ENCODE measurements at regions not wholly inside any gene's neighbourhood (a gene's known extent, or its start where the extent isn't known, plus 50 kb on each side); places are given as distances from the start of the nearest gene placed in this dataset.

- H3K36me3 ChIP-seq (ENCODE audit: control insufficient read depth, insufficient read depth, low read length) = no peaks in the 10 kb centered on the region
- DNase-seq (ENCODE audit: low read depth in 2 of 2) = no peak
- H3K79me2 ChIP-seq (ENCODE audit: control insufficient read depth, insufficient read depth, low read length) = no peaks in the 10 kb centered on the region
- no peak overlapping the region for H2AFZ ChIP-seq (ENCODE audit: low read length)
- H3K4me2 ChIP-seq (ENCODE audit: extremely low read depth, insufficient read depth, low read length) = no peak overlapping the region
- H3K27ac ChIP-seq (ENCODE audit: insufficient read depth, low read length) = no peak overlapping the region
- H3K4me1 ChIP-seq (ENCODE audit: control insufficient read depth, extremely low read depth, insufficient read depth, low read length) = no peaks in the 10 kb centered on the region
- TF ChIP-seq CTCF (conservative IDR thresholded peaks at IDR 0.05 in 1 of 2, IDR thresholded peaks at IDR 0.05 in 1 of 2; ENCODE audit: low read depth in 1 of 2, low read length in 2 of 2) = no peak
- no peak for TF ChIP-seq EZH2 (IDR thresholded peaks at IDR 0.05; ENCODE audit: low read length, missing control alignments)
- H3K9me3 ChIP-seq (ENCODE audit: control insufficient read depth, insufficient read depth, low read depth, low read length) = no peaks in the 10 kb centered on the region
- no peaks in the 10 kb centered on the region for H3K27me3 ChIP-seq (ENCODE audit: control insufficient read depth, insufficient read depth, low read length)
- no peak overlapping the region for H3K4me3 ChIP-seq (replicated peaks in 1 of 4; ENCODE audit: control extremely low read depth in 1 of 4, insufficient read depth in 1 of 4, low read depth in 3 of 4, low read length in 4 of 4)
- H3K9ac ChIP-seq (ENCODE audit: insufficient read depth, low read length) = no peak overlapping the region
- H4K20me1 ChIP-seq (ENCODE audit: control insufficient read depth, extremely low read depth, insufficient read depth, low read length) = no peaks in the 10 kb centered on the region
Measured at GRCh38 chr18:53948991-53949390, 275.5 kb downstream of the MBD2 start.

GRCh38 chr18:53947092-53947640, 277.3 kb downstream of the MBD2 start:
- Histone ChIP-seq H4K20me1 (ENCODE audit: control insufficient read depth, extremely low read depth, insufficient read depth, low read length) (no peaks in the 10 kb centered on the region), H3K27ac (ENCODE audit: insufficient read depth, low read length) (no peak overlapping the region)
- TF ChIP-seq CTCF (conservative IDR thresholded peaks at IDR 0.05 in 1 of 2, IDR thresholded peaks at IDR 0.05 in 1 of 2; ENCODE audit: low read depth in 1 of 2, low read length in 2 of 2) = no peak
- TF ChIP-seq EZH2 (IDR thresholded peaks at IDR 0.05; ENCODE audit: low read length, missing control alignments) = no peak

GRCh38 chr18:53946594-53946993, 277.9 kb downstream of the MBD2 start:
- Histone ChIP-seq H3K9ac (ENCODE audit: insufficient read depth, low read length) (no peak overlapping the region), H3K9me3 (ENCODE audit: control insufficient read depth, insufficient read depth, low read depth, low read length) (no peaks in the 10 kb centered on the region), H3K79me2 (ENCODE audit: control insufficient read depth, insufficient read depth, low read length) (no peaks in the 10 kb centered on the region), H3K4me1 (ENCODE audit: control insufficient read depth, extremely low read depth, insufficient read depth, low read length) (no peaks in the 10 kb centered on the region), H3K4me2 (ENCODE audit: extremely low read depth, insufficient read depth, low read length) (no peak overlapping the region), H3K4me3 (replicated peaks in 1 of 4; ENCODE audit: control extremely low read depth in 1 of 4, insufficient read depth in 1 of 4, low read depth in 3 of 4, low read length in 4 of 4) (no peak overlapping the region), H3K27ac (ENCODE audit: insufficient read depth, low read length) (no peak overlapping the region), H3K27me3 (ENCODE audit: control insufficient read depth, insufficient read depth, low read length) (no peaks in the 10 kb centered on the region), H2AFZ (ENCODE audit: low read length) (no peak overlapping the region), H4K20me1 (ENCODE audit: control insufficient read depth, extremely low read depth, insufficient read depth, low read length) (no peaks in the 10 kb centered on the region), H3K36me3 (ENCODE audit: control insufficient read depth, insufficient read depth, low read length) (no peaks in the 10 kb centered on the region)
- peak in 1 of 2 donors; percentile 35 for DNase-seq (ENCODE audit: low read depth in 2 of 2)
- TF ChIP-seq EZH2 (IDR thresholded peaks at IDR 0.05; ENCODE audit: low read length, missing control alignments) (no peak), CTCF (conservative IDR thresholded peaks at IDR 0.05 in 1 of 2, IDR thresholded peaks at IDR 0.05 in 1 of 2; ENCODE audit: low read depth in 1 of 2, low read length in 2 of 2) (no peak)

More at GRCh38 chr18:53947092-53947640, 277.3 kb downstream of the MBD2 start:
- no peak overlapping the region for H2AFZ ChIP-seq (ENCODE audit: low read length)
- H3K4me1 ChIP-seq (ENCODE audit: control insufficient read depth, extremely low read depth, insufficient read depth, low read length) = no peaks in the 10 kb centered on the region
- no peaks in the 10 kb centered on the region for H3K9me3 ChIP-seq (ENCODE audit: control insufficient read depth, insufficient read depth, low read depth, low read length)
- H3K79me2 ChIP-seq (ENCODE audit: control insufficient read depth, insufficient read depth, low read length) = no peaks in the 10 kb centered on the region
- H3K36me3 ChIP-seq (ENCODE audit: control insufficient read depth, insufficient read depth, low read length) = no peaks in the 10 kb centered on the region
- H3K9ac ChIP-seq (ENCODE audit: insufficient read depth, low read length) = no peak overlapping the region
- H3K27me3 ChIP-seq (ENCODE audit: control insufficient read depth, insufficient read depth, low read length) = no peaks in the 10 kb centered on the region
- H3K4me3 ChIP-seq (replicated peaks in 1 of 4; ENCODE audit: control extremely low read depth in 1 of 4, insufficient read depth in 1 of 4, low read depth in 3 of 4, low read length in 4 of 4) = no peak overlapping the region
- peak in 1 of 2 donors; percentile 16 for DNase-seq (ENCODE audit: low read depth in 2 of 2)
- H3K4me2 ChIP-seq (ENCODE audit: extremely low read depth, insufficient read depth, low read length) = no peak overlapping the region

Data from fibroblast of lung (primary cell).